22Rv1 (cell line): ENCODE measurements at regions not wholly inside any gene's neighbourhood (a gene's known extent, or its start where the extent isn't known, plus 50 kb on each side); places are given as distances from the start of the nearest gene placed in this dataset.

Experiments used
- ZFX ChIP-seq: fragments of 450-650 bp; IDR thresholded peaks from 2 replicates; pipeline ENCODE4 v1.6.1; 2017; ENCODE audit warnings: antibody characterized with exemption, borderline replicate concordance
- TF ChIP-seq, protein P1 (sequence below): fragments of 450-650 bp; IDR thresholded peaks from 2 replicates; pipeline ENCODE4 v1.5.1; 2017; ENCODE audit warnings: mild to moderate bottlenecking

DNA sequence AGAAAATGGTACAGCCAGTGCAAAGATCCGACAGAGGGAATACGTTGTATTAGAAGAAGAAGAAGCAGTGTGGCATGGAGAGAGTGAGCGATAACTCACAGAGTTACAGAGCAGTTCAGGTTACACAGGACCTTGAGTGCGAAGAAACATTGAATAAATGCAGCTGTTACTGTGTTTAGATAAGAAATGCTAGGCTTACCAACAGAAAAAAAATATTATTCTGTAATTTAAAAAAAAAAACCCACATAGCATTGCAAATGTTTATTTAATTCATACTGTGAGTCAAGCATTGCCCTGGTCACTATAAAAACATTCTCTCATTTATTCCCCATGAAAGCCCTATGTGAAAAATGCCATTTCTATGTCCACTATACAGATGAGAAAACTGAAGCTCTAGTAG is 373.4 kb upstream of the EPHA7 start:
- TF ChIP-seq, protein P1, sequence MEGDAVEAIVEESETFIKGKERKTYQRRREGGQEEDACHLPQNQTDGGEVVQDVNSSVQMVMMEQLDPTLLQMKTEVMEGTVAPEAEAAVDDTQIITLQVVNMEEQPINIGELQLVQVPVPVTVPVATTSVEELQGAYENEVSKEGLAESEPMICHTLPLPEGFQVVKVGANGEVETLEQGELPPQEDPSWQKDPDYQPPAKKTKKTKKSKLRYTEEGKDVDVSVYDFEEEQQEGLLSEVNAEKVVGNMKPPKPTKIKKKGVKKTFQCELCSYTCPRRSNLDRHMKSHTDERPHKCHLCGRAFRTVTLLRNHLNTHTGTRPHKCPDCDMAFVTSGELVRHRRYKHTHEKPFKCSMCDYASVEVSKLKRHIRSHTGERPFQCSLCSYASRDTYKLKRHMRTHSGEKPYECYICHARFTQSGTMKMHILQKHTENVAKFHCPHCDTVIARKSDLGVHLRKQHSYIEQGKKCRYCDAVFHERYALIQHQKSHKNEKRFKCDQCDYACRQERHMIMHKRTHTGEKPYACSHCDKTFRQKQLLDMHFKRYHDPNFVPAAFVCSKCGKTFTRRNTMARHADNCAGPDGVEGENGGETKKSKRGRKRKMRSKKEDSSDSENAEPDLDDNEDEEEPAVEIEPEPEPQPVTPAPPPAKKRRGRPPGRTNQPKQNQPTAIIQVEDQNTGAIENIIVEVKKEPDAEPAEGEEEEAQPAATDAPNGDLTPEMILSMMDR, result no peak
- no peak for TF ChIP-seq ZFX
